Left ventricle myocardium inferior (tissue), 1 donor: ENCODE measurements at regions not wholly inside any gene's neighbourhood (a gene's known extent, or its start where the extent isn't known, plus 50 kb on each side); places are given as distances from the start of the nearest gene placed in this dataset.

Experiments
- DNase-seq: peaks from one replicate; pipeline ENCODE4 v3.0.0-alpha.2; 2020
- H3K27ac ChIP-seq: fragments of 200-600 bp; replicated peaks from 2 replicates; pipeline ENCODE4 v1.8.0; 2021
- H3K27me3 ChIP-seq: fragments of 200-600 bp; 2 replicates; pipeline ENCODE4 v1.8.0; 2021; ENCODE audit warnings: low read depth
- H3K36me3 ChIP-seq: fragments of 200-600 bp; 2 replicates; pipeline ENCODE4 v1.8.0; 2021
- H3K4me1 ChIP-seq: fragments of 200-600 bp; 2 replicates; pipeline ENCODE4 v1.8.0; 2021
- H3K4me3 ChIP-seq: fragments of 200-600 bp; 2 replicates; pipeline ENCODE4 v1.8.0; 2021; ENCODE audit warnings: mild to moderate bottlenecking, moderate library complexity
- H3K9me3 ChIP-seq: fragments of 200-600 bp; replicated peaks from 2 replicates; pipeline ENCODE4 v1.8.0; 2021
- intact Hi-C: fragments of 100-400 bp; cut with micrococcal nuclease; formaldehyde crosslinking; loops from one replicate; pipeline ENCODE4 v1.11.0; 2022
- TF ChIP-seq, protein P1 (sequence below): fragments of 200-600 bp; IDR thresholded peaks from 2 replicates; pipeline ENCODE4 v1.8.0; 2021; ENCODE audit warnings: antibody characterized with exemption, mild to moderate bottlenecking, borderline replicate concordance
- donor health status: DM: no; HTN: yes; CAD: no; lungs with severe emphysema.

DNA sequence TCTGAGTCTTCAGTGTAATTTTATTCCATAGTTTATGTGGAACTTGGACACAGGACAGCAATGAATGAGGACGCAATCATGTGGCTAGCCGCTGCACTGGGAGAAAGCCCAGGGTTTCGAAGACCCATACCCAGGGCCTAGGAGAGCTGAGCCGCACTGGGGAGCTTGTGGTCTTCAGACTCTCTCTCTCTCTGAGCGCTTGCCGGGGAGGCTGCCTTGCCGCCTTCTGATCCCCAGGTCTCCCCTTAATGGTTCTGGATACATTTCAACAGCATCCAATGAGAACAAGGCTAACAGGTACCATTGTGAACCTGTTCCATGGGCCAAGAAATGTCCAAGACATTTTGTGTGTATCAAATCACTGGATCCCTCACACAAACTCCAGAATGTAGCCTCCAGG lies 383.4 kb downstream of the ICE1 start:
- Histone ChIP-seq H3K4me3 (no peak overlapping the region), H3K36me3 (no peaks in the 10 kb centered on the region), H3K4me1 (peaks cover 6% of the 10 kb centered on the region), H3K9me3 (no peaks in the 10 kb centered on the region), H3K27me3 (no peaks in the 10 kb centered on the region), H3K27ac (no peak overlapping the region)
- intact Hi-C loops = no loop called here
- TF ChIP-seq, protein P1, sequence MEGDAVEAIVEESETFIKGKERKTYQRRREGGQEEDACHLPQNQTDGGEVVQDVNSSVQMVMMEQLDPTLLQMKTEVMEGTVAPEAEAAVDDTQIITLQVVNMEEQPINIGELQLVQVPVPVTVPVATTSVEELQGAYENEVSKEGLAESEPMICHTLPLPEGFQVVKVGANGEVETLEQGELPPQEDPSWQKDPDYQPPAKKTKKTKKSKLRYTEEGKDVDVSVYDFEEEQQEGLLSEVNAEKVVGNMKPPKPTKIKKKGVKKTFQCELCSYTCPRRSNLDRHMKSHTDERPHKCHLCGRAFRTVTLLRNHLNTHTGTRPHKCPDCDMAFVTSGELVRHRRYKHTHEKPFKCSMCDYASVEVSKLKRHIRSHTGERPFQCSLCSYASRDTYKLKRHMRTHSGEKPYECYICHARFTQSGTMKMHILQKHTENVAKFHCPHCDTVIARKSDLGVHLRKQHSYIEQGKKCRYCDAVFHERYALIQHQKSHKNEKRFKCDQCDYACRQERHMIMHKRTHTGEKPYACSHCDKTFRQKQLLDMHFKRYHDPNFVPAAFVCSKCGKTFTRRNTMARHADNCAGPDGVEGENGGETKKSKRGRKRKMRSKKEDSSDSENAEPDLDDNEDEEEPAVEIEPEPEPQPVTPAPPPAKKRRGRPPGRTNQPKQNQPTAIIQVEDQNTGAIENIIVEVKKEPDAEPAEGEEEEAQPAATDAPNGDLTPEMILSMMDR = no peak
- no peak for DNase-seq

DNA sequence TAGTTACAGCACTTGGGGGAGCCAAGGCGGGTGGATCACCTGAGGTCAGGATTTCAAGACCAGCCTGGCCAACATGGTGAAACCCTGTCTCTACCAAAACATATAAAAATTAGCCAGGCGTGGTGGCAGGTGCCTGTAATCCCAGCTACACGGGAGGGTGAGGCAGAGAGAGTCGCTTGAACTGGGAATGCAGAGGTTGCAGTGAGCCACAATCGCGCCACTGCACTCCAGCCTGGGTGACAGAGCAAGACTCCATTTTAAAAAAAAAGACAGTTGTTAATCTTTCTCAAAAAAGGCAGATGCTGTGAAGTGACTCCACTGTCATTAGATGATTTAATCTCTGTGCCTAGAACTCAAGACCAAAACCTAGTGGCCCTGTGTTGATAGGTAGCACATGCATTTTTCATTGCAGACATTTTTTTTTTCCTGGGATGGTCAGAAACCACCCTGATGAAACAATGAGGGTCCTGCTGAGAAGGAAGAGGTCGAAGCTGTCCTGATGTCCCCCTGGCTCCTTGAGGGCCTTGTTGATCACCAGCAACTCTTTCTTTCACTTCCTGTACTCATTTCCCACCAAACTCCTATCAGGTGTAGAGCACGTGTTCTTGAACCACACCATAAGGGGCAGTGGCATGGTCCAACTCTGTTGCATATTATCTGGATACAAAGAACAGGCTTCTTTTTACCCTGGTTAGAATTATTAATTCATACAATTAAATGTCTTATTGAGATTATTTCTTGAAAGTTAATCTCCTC lies 382.2 kb downstream of the ICE1 start:
- no peaks in the 10 kb centered on the region for H3K36me3 ChIP-seq
- TF ChIP-seq, protein P1 = no peak
- intact Hi-C loops = no loop called here
- peaks cover 8% of the 10 kb centered on the region for H3K4me1 ChIP-seq
- no peak for DNase-seq
- no peaks in the 10 kb centered on the region for H3K9me3 ChIP-seq
- H3K27me3 ChIP-seq = no peaks in the 10 kb centered on the region
- no peak overlapping the region for H3K4me3 ChIP-seq
- H3K27ac ChIP-seq = no peak overlapping the region

DNA sequence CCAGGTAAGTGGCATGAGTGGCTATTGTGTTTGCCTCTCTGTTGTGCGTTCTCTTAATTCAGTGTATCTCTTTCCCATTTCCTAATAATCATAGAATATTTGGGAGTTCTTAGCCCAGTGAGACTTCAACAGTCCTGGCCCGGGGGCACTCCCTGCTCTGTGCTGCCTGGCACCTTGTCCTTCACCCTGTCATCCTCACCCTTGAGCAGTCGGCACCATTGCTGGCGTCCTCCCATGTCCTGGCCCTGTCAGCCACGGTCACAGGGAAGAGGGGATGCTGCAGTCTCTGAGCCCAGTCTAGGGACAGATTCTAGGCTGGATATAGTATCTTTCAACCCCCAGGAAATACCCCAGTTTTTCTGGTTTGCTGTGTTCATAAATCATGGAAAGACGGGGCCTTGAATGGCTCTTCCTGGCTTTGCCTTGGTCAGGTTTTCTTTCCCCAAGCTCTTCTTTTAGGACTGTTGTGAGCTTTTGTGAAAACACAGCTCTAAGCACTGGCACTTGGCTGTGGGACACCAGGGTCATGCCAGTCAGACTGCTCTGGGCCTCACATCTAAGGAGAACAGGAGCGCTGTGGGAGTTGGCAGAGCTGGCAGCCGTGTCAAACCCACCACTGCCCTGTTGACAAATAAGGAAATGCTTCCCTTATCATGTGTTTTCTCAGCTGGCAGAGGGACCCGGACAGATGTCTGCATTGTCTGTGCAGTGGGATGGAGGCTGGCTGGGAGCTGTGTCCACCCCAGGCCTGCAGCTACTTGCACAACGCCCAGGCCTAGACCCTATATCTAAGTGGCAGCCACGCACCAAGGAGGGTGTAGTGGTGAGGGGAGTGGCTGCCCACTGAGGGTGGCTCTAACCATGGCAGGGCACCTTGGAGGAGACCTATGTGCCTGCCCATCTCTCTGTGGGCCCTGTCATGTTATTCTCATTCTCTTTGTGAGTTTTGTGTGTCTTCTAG lies 378.6 kb downstream of the ICE1 start:
- peak; percentile 44 for DNase-seq
- H3K27me3 ChIP-seq = no peaks in the 10 kb centered on the region
- H3K27ac ChIP-seq = peak overlapping the region; percentile 64
- intact Hi-C loops = no loop called here
- H3K9me3 ChIP-seq = no peaks in the 10 kb centered on the region
- H3K36me3 ChIP-seq = no peaks in the 10 kb centered on the region
- H3K4me3 ChIP-seq = no peak overlapping the region
- H3K4me1 ChIP-seq = peaks cover 26% of the 10 kb centered on the region
- TF ChIP-seq, protein P1 = no peak

DNA sequence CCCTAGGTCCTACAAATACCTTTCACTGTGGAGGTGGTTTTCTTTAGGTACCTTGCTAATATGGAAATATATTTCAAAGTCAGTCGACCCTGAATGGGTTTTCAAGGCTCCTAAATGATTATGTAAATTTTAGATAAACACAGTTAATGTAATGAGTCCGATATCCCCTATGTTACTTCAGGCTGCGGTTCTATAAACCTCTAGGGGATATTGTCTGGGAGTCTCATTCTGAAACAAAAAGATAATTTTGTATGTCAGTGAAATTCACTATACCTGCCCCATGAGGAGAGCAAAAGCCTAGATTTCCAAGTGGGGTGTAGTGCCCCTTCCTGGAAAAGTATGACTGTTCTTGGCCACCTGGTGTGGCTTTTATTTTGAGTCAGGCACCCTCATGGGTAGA lies 377.3 kb downstream of the ICE1 start:
- H3K27me3 ChIP-seq = no peaks in the 10 kb centered on the region
- no peak overlapping the region for H3K4me3 ChIP-seq
- H3K9me3 ChIP-seq = no peaks in the 10 kb centered on the region
- peaks cover 35% of the 10 kb centered on the region for H3K4me1 ChIP-seq
- no peaks in the 10 kb centered on the region for H3K36me3 ChIP-seq
- DNase-seq = no peak
- TF ChIP-seq, protein P1 = no peak
- intact Hi-C loops = no loop called here
- H3K27ac ChIP-seq = no peak overlapping the region

DNA sequence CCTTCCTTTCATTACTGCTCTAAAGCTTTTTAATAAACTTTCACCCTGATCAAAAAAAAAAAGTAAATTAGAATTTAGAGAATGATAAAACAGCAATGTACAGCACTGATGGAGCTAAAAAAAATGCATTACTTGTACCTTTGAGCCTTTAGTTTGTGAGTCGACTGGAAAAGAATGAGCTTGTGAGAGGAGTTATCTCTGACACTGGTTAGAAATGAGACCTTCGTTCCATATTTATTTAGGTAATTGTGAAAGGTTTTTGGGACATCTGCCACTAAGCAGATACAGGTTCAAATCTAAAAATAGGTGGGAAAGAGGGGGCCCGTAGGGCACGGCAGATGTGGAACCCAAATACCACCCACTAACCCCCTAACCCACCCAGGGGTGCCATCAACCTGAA lies 376.8 kb downstream of the ICE1 start:
- H3K4me3 ChIP-seq = no peak overlapping the region
- no peaks in the 10 kb centered on the region for H3K36me3 ChIP-seq
- no peak overlapping the region for H3K27ac ChIP-seq
- H3K4me1 ChIP-seq = peaks cover 35% of the 10 kb centered on the region
- no peak for DNase-seq
- TF ChIP-seq, protein P1 = no peak
- no peaks in the 10 kb centered on the region for H3K27me3 ChIP-seq
- intact Hi-C loops = no loop called here
- no peaks in the 10 kb centered on the region for H3K9me3 ChIP-seq
